ENCODE measurements at regions not wholly inside any gene's neighbourhood (a gene's known extent, or its start where the extent isn't known, plus 50 kb on each side); places are given as distances from the start of the nearest gene placed in this dataset.

DNA sequence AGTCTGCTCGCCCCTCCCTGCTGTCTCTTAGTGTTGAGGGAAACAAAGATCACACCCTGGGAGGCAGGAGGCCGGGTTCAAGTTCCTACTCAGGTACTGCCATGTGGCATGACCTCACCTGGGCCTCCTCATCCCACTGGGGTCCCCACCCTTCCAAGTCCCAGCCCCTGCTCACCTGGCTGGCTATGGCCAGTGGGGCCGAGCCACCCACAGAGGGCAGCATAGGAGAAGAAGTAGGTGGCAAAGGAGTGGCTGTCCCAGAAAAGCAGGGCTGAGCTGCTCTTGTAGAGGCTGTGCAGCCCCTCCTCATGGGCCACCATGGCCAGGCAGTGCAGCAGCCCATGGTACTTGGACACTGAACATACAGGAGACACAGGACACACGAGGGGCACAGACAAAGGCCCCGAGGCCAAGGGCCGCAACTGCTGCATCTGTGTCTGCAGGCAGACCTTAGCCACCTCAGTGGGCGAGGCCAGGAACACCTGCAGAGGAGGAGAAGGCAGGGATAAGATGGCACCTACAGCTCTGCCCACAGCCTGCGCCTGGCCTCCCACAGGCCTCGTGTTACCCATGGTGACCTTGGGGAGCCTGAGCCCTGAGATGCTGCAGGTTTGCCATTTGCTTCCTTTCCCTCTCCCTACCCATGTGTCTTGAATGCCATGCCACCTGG, 50.6 kb upstream of the MPEG1 start:
- Histone ChIP-seq H3K27ac (ENCODE audit: poor library complexity, severe bottlenecking) (no peak overlapping the region), H3K9me3 (ENCODE audit: severe bottlenecking) (no peaks in the 10 kb centered on the region), H3K4me1 (ENCODE audit: insufficient read depth, poor library complexity, severe bottlenecking) (peaks cover 26% of the 10 kb centered on the region), H3K36me3 (ENCODE audit: low read depth) (no peaks in the 10 kb centered on the region), H3K4me3 (ENCODE audit: severe bottlenecking) (no peak overlapping the region), H3K27me3 (ENCODE audit: insufficient read depth, poor library complexity, severe bottlenecking) (no peaks in the 10 kb centered on the region)
- no peak for DNase-seq (ENCODE audit: low spot score)
- TF ChIP-seq, protein P1, sequence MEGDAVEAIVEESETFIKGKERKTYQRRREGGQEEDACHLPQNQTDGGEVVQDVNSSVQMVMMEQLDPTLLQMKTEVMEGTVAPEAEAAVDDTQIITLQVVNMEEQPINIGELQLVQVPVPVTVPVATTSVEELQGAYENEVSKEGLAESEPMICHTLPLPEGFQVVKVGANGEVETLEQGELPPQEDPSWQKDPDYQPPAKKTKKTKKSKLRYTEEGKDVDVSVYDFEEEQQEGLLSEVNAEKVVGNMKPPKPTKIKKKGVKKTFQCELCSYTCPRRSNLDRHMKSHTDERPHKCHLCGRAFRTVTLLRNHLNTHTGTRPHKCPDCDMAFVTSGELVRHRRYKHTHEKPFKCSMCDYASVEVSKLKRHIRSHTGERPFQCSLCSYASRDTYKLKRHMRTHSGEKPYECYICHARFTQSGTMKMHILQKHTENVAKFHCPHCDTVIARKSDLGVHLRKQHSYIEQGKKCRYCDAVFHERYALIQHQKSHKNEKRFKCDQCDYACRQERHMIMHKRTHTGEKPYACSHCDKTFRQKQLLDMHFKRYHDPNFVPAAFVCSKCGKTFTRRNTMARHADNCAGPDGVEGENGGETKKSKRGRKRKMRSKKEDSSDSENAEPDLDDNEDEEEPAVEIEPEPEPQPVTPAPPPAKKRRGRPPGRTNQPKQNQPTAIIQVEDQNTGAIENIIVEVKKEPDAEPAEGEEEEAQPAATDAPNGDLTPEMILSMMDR (IDR thresholded peaks at IDR 0.05; ENCODE audit: poor library complexity, severe bottlenecking), result peak; percentile 44
- peak; percentile 28; the same call in 2 of the 3 replicates for ATAC-seq (ENCODE audit: low read depth)
